H1 (cell line): ENCODE measurements at regions not wholly inside any gene's neighbourhood (a gene's known extent, or its start where the extent isn't known, plus 50 kb on each side); places are given as distances from the start of the nearest gene placed in this dataset.

Source experiments
- CTCF ChIA-PET: fragments of 300-600 bp; sonication (Branson Sonifier 250); formaldehyde crosslinking; loops from one replicate; lab custom pipeline; 2021; ENCODE audit not compliant: partially characterized antibody; lab: Charles Lee
- POLR2A ChIA-PET: fragments of 300-600 bp; sonication (Branson Sonifier 250); formaldehyde crosslinking; loops from one replicate; lab custom pipeline; 2021; ENCODE audit warnings: inconsistent platforms; ENCODE audit not compliant: partially characterized antibody; lab: Charles Lee
- DNase-seq, 2 experiments: peaks; one replicate each; pipeline versions ENCODE4 v3.0.0 to v3.0.0-alpha.2; 2010 to 2022; ENCODE audit warnings: low spot score in 2 of 2, low read depth in 1 of 2, mixed read lengths in 1 of 2
- FAIRE-seq: peaks from 2 replicates; lab custom pipeline; 2011; peaks lifted over from hg19 to GRCh38; lab: Jason Lieb, UNC
- H2AFZ ChIP-seq: 2 replicates; pipeline ENCODE4 v1.8.1; 2012; ENCODE audit warnings: low read length, inconsistent platforms
- H2AK5ac ChIP-seq: 2 replicates; pipeline ENCODE4 v1.6.1; 2013; ENCODE audit warnings: low read depth, low read length
- H2BK120ac ChIP-seq: replicated peaks from 2 replicates; pipeline ENCODE3; 2013; ENCODE audit warnings: low read depth, low read length, inconsistent platforms
- H2BK12ac ChIP-seq: 2 replicates; pipeline ENCODE4 v1.6.1; 2013; ENCODE audit warnings: low read depth, low read length
- H2BK15ac ChIP-seq: 2 replicates; pipeline ENCODE4 v1.6.1; 2013; ENCODE audit warnings: low read length
- H2BK20ac ChIP-seq: 2 replicates; pipeline ENCODE4 v1.6.1; 2013; ENCODE audit warnings: low read length
- H2BK5ac ChIP-seq: 2 replicates; pipeline ENCODE4 v1.6.1; 2013; ENCODE audit warnings: low read depth, low read length
- H3K14ac ChIP-seq: 2 replicates; pipeline ENCODE4 v1.6.1; 2013; ENCODE audit warnings: inconsistent platforms; ENCODE audit not compliant: insufficient read length
- H3K18ac ChIP-seq: 2 replicates; pipeline ENCODE4 v1.6.1; 2013; ENCODE audit warnings: low read length; ENCODE audit errors: extremely low read depth
- H3K23ac ChIP-seq: 2 replicates; pipeline ENCODE4 v1.6.1; 2013; ENCODE audit warnings: inconsistent platforms; ENCODE audit not compliant: insufficient read length
- H3K23me2 ChIP-seq: 2 replicates; pipeline ENCODE4 v1.6.1; 2013; ENCODE audit warnings: low read depth, low read length
- H3K27ac ChIP-seq: 2 replicates; pipeline ENCODE4 v1.6.1; 2011; ENCODE audit warnings: low read depth, low read length, inconsistent platforms
- H3K27me3 ChIP-seq, 4 experiments: replicated peaks in 1 of 4; 1 replicate in 1 of 4; 2 replicates in 3 of 4; pipeline versions ENCODE4 v1.6.1 to v1.8.1; 2011 to 2013; ENCODE audit warnings: low read length in 3 of 4, mild to moderate bottlenecking in 3 of 4, inconsistent platforms in 2 of 4, mixed read lengths in 2 of 4, moderate library complexity in 1 of 4; ENCODE audit not compliant: control insufficient read depth in 3 of 4, insufficient read depth in 3 of 4; ENCODE audit errors: extremely low read depth in 1 of 4
- H3K36me3 ChIP-seq, 4 experiments: 2 replicates each; pipeline versions ENCODE4 v1.6.1 to v1.8.1; 2011 to 2013; ENCODE audit warnings: mild to moderate bottlenecking in 4 of 4, low read length in 3 of 4, moderate library complexity in 2 of 4, control low read depth in 1 of 4, inconsistent platforms in 1 of 4; ENCODE audit not compliant: insufficient read depth in 4 of 4, control insufficient read depth in 2 of 4
- H3K4ac ChIP-seq: replicated peaks from 2 replicates; pipeline ENCODE3; 2013; ENCODE audit warnings: low read length, low read depth, mixed read lengths, inconsistent platforms; ENCODE audit not compliant: insufficient read length
- H3K4me1 ChIP-seq, 4 experiments: replicated peaks in 1 of 4; 1 replicate in 1 of 4; 2 replicates in 3 of 4; pipeline versions ENCODE4 v1.6.1 to v1.8.1; 2011 to 2013; ENCODE audit warnings: low read length in 3 of 4, inconsistent platforms in 2 of 4, mixed read lengths in 1 of 4; ENCODE audit not compliant: insufficient read depth in 4 of 4, control insufficient read depth in 3 of 4
- H3K4me2 ChIP-seq, 2 experiments: 2 replicates each; pipeline versions ENCODE4 v1.6.1 to v1.8.1; 2011 to 2013; ENCODE audit warnings: low read depth in 2 of 2, low read length in 2 of 2, control low read depth in 1 of 2, inconsistent platforms in 1 of 2, mild to moderate bottlenecking in 1 of 2; ENCODE audit not compliant: insufficient read depth in 1 of 2
- H3K4me3 ChIP-seq, 4 experiments: fragments of 200-600, 300-600 bp in 1 of 4; sonication (generic), shearing (Covaris generic), sonication (Bioruptor Twin) in 1 of 4; 2 replicates each; pipeline versions ENCODE4 v1.5.1 to v1.8.1; 2011 to 2016; ENCODE audit warnings: low read length in 4 of 4, low read depth in 3 of 4, control low read depth in 2 of 4, inconsistent platforms in 2 of 4, mild to moderate bottlenecking in 2 of 4, mixed read lengths in 1 of 4, moderate library complexity in 1 of 4; ENCODE audit not compliant: insufficient read depth in 2 of 4; ENCODE audit errors: extremely low read depth in 1 of 4
- H3K56ac ChIP-seq: replicated peaks from 2 replicates; pipeline ENCODE3; 2013; ENCODE audit warnings: low read depth, mild to moderate bottlenecking, mixed read lengths, low read length, inconsistent platforms; ENCODE audit not compliant: insufficient read length
- H3K79me1 ChIP-seq: 2 replicates; pipeline ENCODE4 v1.6.1; 2013; ENCODE audit warnings: low read depth, low read length, control low read depth
- H3K79me2 ChIP-seq, 2 experiments: 2 replicates each; pipeline versions ENCODE4 v1.6.1 to v1.8.1; 2012 to 2013; ENCODE audit warnings: low read length in 2 of 2, mild to moderate bottlenecking in 2 of 2, inconsistent platforms in 1 of 2; ENCODE audit not compliant: insufficient read depth in 2 of 2, control insufficient read depth in 1 of 2
- H3K9ac ChIP-seq, 4 experiments: replicated peaks in 1 of 4; 1 replicate in 1 of 4; 2 replicates in 3 of 4; pipeline versions ENCODE4 v1.6.1 to v1.8.1; 2011 to 2013; ENCODE audit warnings: low read depth in 3 of 4, low read length in 3 of 4, control low read depth in 2 of 4, mild to moderate bottlenecking in 2 of 4, moderate library complexity in 2 of 4, inconsistent platforms in 1 of 4; ENCODE audit errors: extremely low read depth in 1 of 4
- H3K9me3 ChIP-seq, 2 experiments: 2 replicates each; pipeline versions ENCODE4 v1.6.1 to v1.8.1; 2012 to 2013; ENCODE audit warnings: mild to moderate bottlenecking in 2 of 2, moderate library complexity in 2 of 2, control low read depth in 1 of 2, inconsistent platforms in 1 of 2, low read depth in 1 of 2, low read length in 1 of 2, mixed read lengths in 1 of 2; ENCODE audit not compliant: insufficient read depth in 2 of 2
- H4K20me1 ChIP-seq, 2 experiments: replicated peaks in 1 of 2; 2 replicates each; pipeline versions ENCODE3 to v1.8.1; 2011 to 2013; ENCODE audit warnings: inconsistent platforms in 2 of 2, low read length in 2 of 2, mild to moderate bottlenecking in 1 of 2; ENCODE audit not compliant: insufficient read depth in 2 of 2, control insufficient read depth in 1 of 2
- H4K5ac ChIP-seq: 2 replicates; pipeline ENCODE4 v1.6.1; 2013; ENCODE audit warnings: low read length, low read depth, mixed read lengths, inconsistent platforms; ENCODE audit not compliant: insufficient read length
- H4K8ac ChIP-seq: 2 replicates; pipeline ENCODE4 v1.8.0; 2013; ENCODE audit warnings: mild to moderate bottlenecking, moderate library complexity, low read length, inconsistent platforms; ENCODE audit not compliant: insufficient read depth; ENCODE audit errors: extremely low read depth
- H4K91ac ChIP-seq: replicated peaks from 2 replicates; pipeline ENCODE3; 2013; ENCODE audit warnings: low read length, mixed read lengths, inconsistent platforms; ENCODE audit not compliant: insufficient read length
- EP300 ChIP-seq, 2 experiments: IDR thresholded peaks; 1 replicate in 1 of 2; 2 replicates in 1 of 2; pipeline ENCODE4 v1.6.1; 2011 to 2012; ENCODE audit warnings: low read depth in 2 of 2, low read length in 2 of 2, mild to moderate bottlenecking in 2 of 2, borderline replicate concordance in 1 of 2, inconsistent platforms in 1 of 2, moderate library complexity in 1 of 2
- JUND ChIP-seq: IDR thresholded peaks from 2 replicates; pipeline ENCODE4 v1.6.1; 2011; ENCODE audit warnings: mild to moderate bottlenecking, improper control_type of control experiment, low read length
- KDM1A ChIP-seq: fragments of 200-600, 300-600 bp; sonication (generic); IDR thresholded peaks from 2 replicates; pipeline ENCODE4 v1.7.1; 2016; ENCODE audit warnings: mild to moderate bottlenecking, low read length, borderline replicate concordance
- KDM4A ChIP-seq: IDR thresholded peaks from one replicate; pipeline ENCODE4 v1.7.1; 2012; ENCODE audit warnings: low read depth, mild to moderate bottlenecking, moderate library complexity, low read length, inconsistent platforms; ENCODE audit not compliant: severe bottlenecking
- MAFK ChIP-seq: IDR thresholded peaks from 2 replicates; pipeline ENCODE4 v1.6.1; 2012; ENCODE audit warnings: low read depth, mild to moderate bottlenecking, improper control_type of control experiment, low read length
- RAD21 ChIP-seq, 2 experiments: IDR thresholded peaks in 1 of 2; conservative IDR thresholded peaks in 1 of 2; 2 replicates each; pipeline ENCODE4 v1.6.1; 2011; ENCODE audit warnings: low read depth in 2 of 2, low read length in 2 of 2, improper control_type of control experiment in 1 of 2, inconsistent platforms in 1 of 2, mild to moderate bottlenecking in 1 of 2, moderate library complexity in 1 of 2
- RFX5 ChIP-seq: IDR thresholded peaks from 2 replicates; pipeline ENCODE4 v1.6.1; 2011; ENCODE audit warnings: low read depth, low read length, improper control_type of control experiment, borderline replicate concordance
- RXRA ChIP-seq: IDR thresholded peaks from 2 replicates; pipeline ENCODE4 v1.6.1; 2011; ENCODE audit warnings: low read depth, mild to moderate bottlenecking, low read length, moderate library complexity; ENCODE audit not compliant: insufficient read depth
- TBP ChIP-seq: IDR thresholded peaks from 2 replicates; pipeline ENCODE4 v1.6.1; 2011; ENCODE audit warnings: low read depth, low read length, improper control_type of control experiment
- TEAD4 ChIP-seq: IDR thresholded peaks from 2 replicates; pipeline ENCODE4 v1.6.1; 2012; ENCODE audit warnings: low read depth, low read length, inconsistent platforms, mixed read lengths
- ZNF274 ChIP-seq: IDR thresholded peaks from 2 replicates; pipeline ENCODE4 v1.7.0; 2012; ENCODE audit warnings: low read length, borderline replicate concordance; ENCODE audit errors: extremely low read depth
- WGBS, 2 experiments: shearing (Covaris generic) in 1 of 2; methylation state at CpG; one replicate each; pipeline versions ENCODE4 v1.1.6 to v1.1.7; 2013 to 2015; ENCODE audit warnings: low lambda C conversion rate in 2 of 2, mixed read lengths in 2 of 2, inconsistent platforms in 1 of 2, low coverage in 1 of 2, missing lambda C conversion rate in 1 of 2; ENCODE audit not compliant: insufficient replicate concordance in 2 of 2, insufficient coverage in 1 of 2, insufficient read length in 1 of 2; ENCODE audit errors: extremely low coverage in 1 of 2, missing lambda C conversion rate in 1 of 2; 5-methylcytosine and 5-hydroxymethylcytosine counted together
- TF ChIP-seq, protein P1 (sequence below): IDR thresholded peaks from 2 replicates; pipeline ENCODE4 v1.6.1; 2012; ENCODE audit warnings: low read length, inconsistent platforms

DNA sequence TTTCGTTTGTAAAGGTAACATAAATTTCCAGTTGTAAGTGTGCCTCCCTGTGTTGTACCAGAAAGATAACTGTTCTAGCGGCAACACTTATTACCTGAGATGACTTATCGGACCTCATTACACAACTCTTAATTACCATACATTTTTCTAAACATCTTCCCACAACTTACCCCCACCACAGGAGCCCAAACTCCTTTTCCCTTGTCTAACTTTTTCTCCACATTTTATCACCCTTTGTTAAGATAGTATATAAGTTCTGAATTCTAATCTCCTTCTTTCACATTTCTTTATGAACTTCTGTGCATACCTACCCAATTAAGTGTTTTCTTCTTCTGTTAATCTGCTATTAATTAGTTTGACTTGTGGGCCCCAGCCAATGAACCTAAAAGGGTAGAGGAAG is 143.7 kb upstream of the CAMK1G start:
- Histone ChIP-seq H3K36me3 (no peaks in the 10 kb centered on the region), H3K4me3 (no peak overlapping the region), H3K56ac (no peak overlapping the region), H3K79me1 (no peaks in the 10 kb centered on the region), H2BK12ac (no peak overlapping the region), H3K27me3 (no peaks in the 10 kb centered on the region), H4K91ac (no peak overlapping the region), H3K9me3 (0 out of 4 replicates have a peak, but pooled peaks cover 0 to 2% of the 10 kb centered on the region in 2 experiments), H3K4me2 (no peak overlapping the region), H3K4ac (no peak overlapping the region), H2AFZ (no peak overlapping the region), H3K4me1 (peaks cover 0 to 5% (median 3%) of the 10 kb centered on the region in 4 experiments; a peak in 3 of 7 replicates), H2BK15ac (no peak overlapping the region), H2AK5ac (no peak overlapping the region), H2BK20ac (no peak overlapping the region), H3K9ac (no peak overlapping the region), H3K23me2 (no peaks in the 10 kb centered on the region), H3K23ac (no peak overlapping the region), H2BK120ac (no peak overlapping the region), H3K18ac (no peak overlapping the region), H3K27ac (no peak overlapping the region), H4K5ac (no peak overlapping the region), H2BK5ac (no peak overlapping the region), H4K8ac (no peak overlapping the region), H4K20me1 (no peaks in the 10 kb centered on the region), H3K79me2 (no peaks in the 10 kb centered on the region), H3K14ac (no peak overlapping the region)
- POLR2A ChIA-PET: no interaction called here
- DNase-seq (no peak), FAIRE-seq (no peak)
- CTCF ChIA-PET: no interaction called here
- 96 to 100% methylated on average over 1 to 3 of the region's 3 CpGs for WGBS, 2 experiments
- TF ChIP-seq, protein P1, sequence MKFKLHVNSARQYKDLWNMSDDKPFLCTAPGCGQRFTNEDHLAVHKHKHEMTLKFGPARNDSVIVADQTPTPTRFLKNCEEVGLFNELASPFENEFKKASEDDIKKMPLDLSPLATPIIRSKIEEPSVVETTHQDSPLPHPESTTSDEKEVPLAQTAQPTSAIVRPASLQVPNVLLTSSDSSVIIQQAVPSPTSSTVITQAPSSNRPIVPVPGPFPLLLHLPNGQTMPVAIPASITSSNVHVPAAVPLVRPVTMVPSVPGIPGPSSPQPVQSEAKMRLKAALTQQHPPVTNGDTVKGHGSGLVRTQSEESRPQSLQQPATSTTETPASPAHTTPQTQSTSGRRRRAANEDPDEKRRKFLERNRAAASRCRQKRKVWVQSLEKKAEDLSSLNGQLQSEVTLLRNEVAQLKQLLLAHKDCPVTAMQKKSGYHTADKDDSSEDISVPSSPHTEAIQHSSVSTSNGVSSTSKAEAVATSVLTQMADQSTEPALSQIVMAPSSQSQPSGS: no peak
- TF ChIP-seq RFX5 (no peak), KDM4A (no peak), KDM1A (no peak), TEAD4 (no peak), EP300 (IDR thresholded peaks at IDR 0.05; ENCODE audit: borderline replicate concordance in 1 of 2, low read depth in 2 of 2, low read length in 2 of 2) (no peak), ZNF274 (no peak), RXRA (no peak), MAFK (no peak), RAD21 (IDR thresholded peaks at IDR 0.05 in 1 of 2, conservative IDR thresholded peaks at IDR 0.05 in 1 of 2; ENCODE audit: low read depth in 2 of 2, low read length in 2 of 2) (no peak), JUND (no peak), TBP (no peak)
